ENCODE measurements at regions not wholly inside any gene's neighbourhood (a gene's known extent, or its start where the extent isn't known, plus 50 kb on each side); places are given as distances from the start of the nearest gene placed in this dataset.

- H3K4me3 Mint-ChIP-seq (ENCODE audit: unreplicated experiment): no peak overlapping the region
- H3K36me3 Mint-ChIP-seq (ENCODE audit: low read depth): no peaks in the 10 kb centered on the region
- H3K4me1 Mint-ChIP-seq (ENCODE audit: low read depth): no peaks in the 10 kb centered on the region
- peaks cover 14% of the 10 kb centered on the region for H3K27me3 Mint-ChIP-seq (ENCODE audit: low read depth)
- no peaks in the 10 kb centered on the region for H3K9me3 Mint-ChIP-seq (ENCODE audit: low read depth)
- TF ChIP-seq, protein P1, sequence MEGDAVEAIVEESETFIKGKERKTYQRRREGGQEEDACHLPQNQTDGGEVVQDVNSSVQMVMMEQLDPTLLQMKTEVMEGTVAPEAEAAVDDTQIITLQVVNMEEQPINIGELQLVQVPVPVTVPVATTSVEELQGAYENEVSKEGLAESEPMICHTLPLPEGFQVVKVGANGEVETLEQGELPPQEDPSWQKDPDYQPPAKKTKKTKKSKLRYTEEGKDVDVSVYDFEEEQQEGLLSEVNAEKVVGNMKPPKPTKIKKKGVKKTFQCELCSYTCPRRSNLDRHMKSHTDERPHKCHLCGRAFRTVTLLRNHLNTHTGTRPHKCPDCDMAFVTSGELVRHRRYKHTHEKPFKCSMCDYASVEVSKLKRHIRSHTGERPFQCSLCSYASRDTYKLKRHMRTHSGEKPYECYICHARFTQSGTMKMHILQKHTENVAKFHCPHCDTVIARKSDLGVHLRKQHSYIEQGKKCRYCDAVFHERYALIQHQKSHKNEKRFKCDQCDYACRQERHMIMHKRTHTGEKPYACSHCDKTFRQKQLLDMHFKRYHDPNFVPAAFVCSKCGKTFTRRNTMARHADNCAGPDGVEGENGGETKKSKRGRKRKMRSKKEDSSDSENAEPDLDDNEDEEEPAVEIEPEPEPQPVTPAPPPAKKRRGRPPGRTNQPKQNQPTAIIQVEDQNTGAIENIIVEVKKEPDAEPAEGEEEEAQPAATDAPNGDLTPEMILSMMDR (IDR thresholded peaks at IDR 0.05): no peak
- DNase-seq (ENCODE audit: low spot score): no peak
- no peak overlapping the region for H3K27ac Mint-ChIP-seq (ENCODE audit: unreplicated experiment)
Observed at GRCh38 chr15:53295574-53295973, 463.9 kb downstream of the WDR72 start.

DNA sequence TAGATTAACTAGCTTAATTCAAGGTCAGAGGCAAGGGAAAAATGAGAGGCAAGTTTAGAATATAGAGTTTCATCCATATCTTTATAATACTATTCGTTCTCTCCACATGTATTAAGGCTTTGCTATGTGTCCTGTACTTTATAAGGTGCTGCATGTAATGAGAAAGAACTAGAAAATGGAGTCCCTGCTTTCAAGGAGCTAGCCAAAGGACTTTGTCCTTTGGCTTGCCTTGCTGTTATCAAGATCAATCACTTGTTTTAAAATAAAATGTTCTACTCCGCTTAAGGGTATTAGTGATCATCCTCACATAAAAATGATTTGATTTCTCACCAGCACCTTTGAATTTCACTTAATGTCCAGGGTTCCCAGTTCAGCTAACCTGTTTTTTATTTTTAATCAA, 470.9 kb downstream of the WDR72 start:
- no peaks in the 10 kb centered on the region for H3K36me3 Mint-ChIP-seq (ENCODE audit: low read depth)
- H3K27me3 Mint-ChIP-seq (ENCODE audit: low read depth): peaks cover under 1% of the 10 kb centered on the region
- H3K9me3 Mint-ChIP-seq (ENCODE audit: low read depth): no peaks in the 10 kb centered on the region
- TF ChIP-seq, protein P1 (IDR thresholded peaks at IDR 0.05): no peak
- H3K27ac Mint-ChIP-seq (ENCODE audit: unreplicated experiment): no peak overlapping the region
- H3K4me3 Mint-ChIP-seq (ENCODE audit: unreplicated experiment): no peak overlapping the region
- no peaks in the 10 kb centered on the region for H3K4me1 Mint-ChIP-seq (ENCODE audit: low read depth)
- DNase-seq (ENCODE audit: low spot score): no peak

GRCh38 chr15:53274630-53275029, 484.5 kb upstream of the ONECUT1 start:
- H3K4me3 Mint-ChIP-seq (ENCODE audit: unreplicated experiment): no peak overlapping the region
- TF ChIP-seq, protein P1 (IDR thresholded peaks at IDR 0.05): no peak
- DNase-seq (ENCODE audit: low spot score): no peak
- H3K27me3 Mint-ChIP-seq (ENCODE audit: low read depth): no peaks in the 10 kb centered on the region
- no peaks in the 10 kb centered on the region for H3K36me3 Mint-ChIP-seq (ENCODE audit: low read depth)
- H3K4me1 Mint-ChIP-seq (ENCODE audit: low read depth): no peaks in the 10 kb centered on the region
- peaks cover 7% of the 10 kb centered on the region for H3K9me3 Mint-ChIP-seq (ENCODE audit: low read depth)
- no peak overlapping the region for H3K27ac Mint-ChIP-seq (ENCODE audit: unreplicated experiment)

DNA sequence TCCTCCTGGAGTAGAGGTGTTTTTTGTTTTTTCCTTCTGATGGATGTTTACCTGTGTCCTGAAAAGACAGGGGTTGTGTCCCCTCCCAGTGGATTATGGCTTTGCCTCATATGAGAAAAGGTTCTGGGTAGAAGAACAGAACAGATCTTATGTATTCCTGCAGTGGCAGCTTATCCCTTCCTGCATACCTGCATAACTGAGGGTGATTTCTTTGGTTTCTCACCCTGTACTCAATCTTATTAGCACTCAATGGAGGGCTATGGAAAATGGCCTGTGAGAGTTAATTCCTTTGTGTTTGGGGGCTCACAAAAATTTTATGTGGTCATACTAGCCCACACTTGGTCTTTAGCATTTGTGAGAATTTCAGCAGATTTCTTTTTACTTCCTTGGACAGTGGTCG, 482.0 kb upstream of the ONECUT1 start:
- no peak overlapping the region for H3K27ac Mint-ChIP-seq (ENCODE audit: unreplicated experiment)
- no peaks in the 10 kb centered on the region for H3K27me3 Mint-ChIP-seq (ENCODE audit: low read depth)
- no peaks in the 10 kb centered on the region for H3K36me3 Mint-ChIP-seq (ENCODE audit: low read depth)
- no peak for DNase-seq (ENCODE audit: low spot score)
- no peaks in the 10 kb centered on the region for H3K4me1 Mint-ChIP-seq (ENCODE audit: low read depth)
- H3K9me3 Mint-ChIP-seq (ENCODE audit: low read depth): peaks cover 6% of the 10 kb centered on the region
- H3K4me3 Mint-ChIP-seq (ENCODE audit: unreplicated experiment): no peak overlapping the region
- TF ChIP-seq, protein P1 (IDR thresholded peaks at IDR 0.05): no peak

GRCh38 chr15:53266176-53266575, 476.0 kb upstream of the ONECUT1 start:
- Mint-ChIP-seq H3K27me3 (ENCODE audit: low read depth) (no peaks in the 10 kb centered on the region), H3K36me3 (ENCODE audit: low read depth) (no peaks in the 10 kb centered on the region), H3K9me3 (ENCODE audit: low read depth) (no peaks in the 10 kb centered on the region), H3K4me1 (ENCODE audit: low read depth) (no peaks in the 10 kb centered on the region), H3K27ac (ENCODE audit: unreplicated experiment) (no peak overlapping the region), H3K4me3 (ENCODE audit: unreplicated experiment) (no peak overlapping the region)
- TF ChIP-seq, protein P1 (IDR thresholded peaks at IDR 0.05): no peak
- DNase-seq (ENCODE audit: low spot score): no peak
